HL-60 (cell line): ENCODE measurements at regions not wholly inside any gene's neighbourhood (a gene's known extent, or its start where the extent isn't known, plus 50 kb on each side); places are given as distances from the start of the nearest gene placed in this dataset.

ENCODE experiments used
- DNase-seq, 2 experiments: peaks; one replicate each; pipeline ENCODE4 v3.0.0-alpha.2; 2010 to 2020; ENCODE audit warnings: low read depth in 1 of 2, low spot score in 1 of 2
- H3K27ac ChIP-seq: fragments of 250-450 bp; sonication (Bioruptor Pico); replicated peaks from 2 replicates; pipeline ENCODE4 v1.5.1; 2020; ENCODE audit warnings: mild to moderate bottlenecking, moderate library complexity
- H3K27me3 ChIP-seq: fragments of 250-450 bp; sonication (Bioruptor Pico); 2 replicates; pipeline ENCODE4 v1.5.1; 2021; ENCODE audit warnings: mild to moderate bottlenecking, moderate library complexity; ENCODE audit not compliant: insufficient read depth, poor library complexity, severe bottlenecking
- H3K4me3 ChIP-seq: replicated peaks from 2 replicates; pipeline ENCODE4 v1.5.1; 2011; ENCODE audit warnings: mild to moderate bottlenecking, control low read depth, low read length; ENCODE audit not compliant: insufficient read depth
- GABPA ChIP-seq: IDR thresholded peaks from 2 replicates; pipeline ENCODE4 v1.6.1; 2012; ENCODE audit warnings: low read depth
- POLR2AphosphoS5 ChIP-seq: IDR thresholded peaks from 2 replicates; pipeline ENCODE4 v1.6.1; 2012; ENCODE audit warnings: low read depth
- SPI1 ChIP-seq: IDR thresholded peaks from 2 replicates; pipeline ENCODE4 v1.6.1; 2012; ENCODE audit warnings: low read depth, mild to moderate bottlenecking, borderline replicate concordance
- TF ChIP-seq, protein P1 (sequence below): IDR thresholded peaks from one replicate; pipeline ENCODE4 v1.5.1; 2011; ENCODE audit warnings: low read length, control low read depth, inconsistent platforms; ENCODE audit not compliant: insufficient read depth
- TF ChIP-seq, protein P2 (sequence below): IDR thresholded peaks from 2 replicates; pipeline ENCODE4 v1.6.1; 2012; ENCODE audit warnings: low read depth; ENCODE audit not compliant: insufficient replicate concordance

DNA sequence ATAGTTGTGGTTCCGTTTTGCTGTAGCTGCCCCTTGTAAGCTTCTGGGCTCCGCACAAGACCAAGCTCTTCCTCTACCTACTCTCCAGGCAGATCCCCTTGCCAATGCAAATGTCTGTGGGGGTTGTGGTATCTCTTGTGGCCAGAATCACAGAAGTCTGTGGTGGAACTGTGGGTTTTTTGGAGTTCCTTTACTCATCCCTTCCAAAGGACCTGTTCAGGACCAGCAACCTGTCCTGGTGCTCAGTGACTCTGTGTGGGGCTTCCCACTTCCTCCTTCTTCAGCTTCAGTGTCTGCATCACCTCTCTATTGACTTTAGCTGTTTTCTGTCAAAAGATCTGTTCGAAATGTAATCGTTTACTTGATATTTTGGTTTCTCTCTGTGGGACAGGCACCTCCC is 441.3 kb upstream of the ADAMTSL1 start:
- DNase-seq = peak in 1 of 2 experiments; percentile 0

DNA sequence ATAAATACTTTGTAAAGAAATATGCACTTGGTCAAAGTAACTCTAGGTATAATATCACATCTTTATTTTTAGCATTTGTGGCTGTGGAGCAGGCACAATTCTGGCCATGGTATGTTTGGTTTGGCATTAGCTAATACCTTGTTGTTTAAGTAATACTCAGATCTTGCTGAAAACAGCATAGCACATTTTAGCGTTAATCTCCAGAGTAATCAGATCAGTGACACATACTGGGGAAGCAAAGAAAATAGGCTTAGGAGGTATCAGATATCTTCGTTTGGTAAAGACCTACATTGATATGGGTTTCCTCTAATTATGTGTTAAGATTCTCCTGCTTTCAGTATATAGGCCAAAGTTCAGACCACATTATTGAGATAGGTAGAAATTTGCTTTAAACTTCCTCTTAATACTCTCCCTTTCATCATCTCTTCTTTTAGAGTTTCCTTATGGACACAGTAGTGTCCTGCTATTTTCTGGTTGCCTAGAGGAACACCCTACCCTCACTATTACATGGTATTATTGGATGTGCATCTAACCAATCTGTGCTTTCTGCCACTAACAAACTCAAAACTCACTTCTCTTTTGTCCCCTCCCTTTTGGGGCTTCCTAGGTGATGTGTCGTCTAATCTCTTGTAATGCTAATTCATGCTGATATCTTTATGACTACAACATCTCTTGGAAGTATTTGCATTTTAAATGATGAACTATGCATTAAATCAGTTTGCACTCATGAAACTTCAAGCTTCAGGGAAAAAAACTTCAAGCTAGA is 437.3 kb upstream of the ADAMTSL1 start:
- TF ChIP-seq, protein P1, sequence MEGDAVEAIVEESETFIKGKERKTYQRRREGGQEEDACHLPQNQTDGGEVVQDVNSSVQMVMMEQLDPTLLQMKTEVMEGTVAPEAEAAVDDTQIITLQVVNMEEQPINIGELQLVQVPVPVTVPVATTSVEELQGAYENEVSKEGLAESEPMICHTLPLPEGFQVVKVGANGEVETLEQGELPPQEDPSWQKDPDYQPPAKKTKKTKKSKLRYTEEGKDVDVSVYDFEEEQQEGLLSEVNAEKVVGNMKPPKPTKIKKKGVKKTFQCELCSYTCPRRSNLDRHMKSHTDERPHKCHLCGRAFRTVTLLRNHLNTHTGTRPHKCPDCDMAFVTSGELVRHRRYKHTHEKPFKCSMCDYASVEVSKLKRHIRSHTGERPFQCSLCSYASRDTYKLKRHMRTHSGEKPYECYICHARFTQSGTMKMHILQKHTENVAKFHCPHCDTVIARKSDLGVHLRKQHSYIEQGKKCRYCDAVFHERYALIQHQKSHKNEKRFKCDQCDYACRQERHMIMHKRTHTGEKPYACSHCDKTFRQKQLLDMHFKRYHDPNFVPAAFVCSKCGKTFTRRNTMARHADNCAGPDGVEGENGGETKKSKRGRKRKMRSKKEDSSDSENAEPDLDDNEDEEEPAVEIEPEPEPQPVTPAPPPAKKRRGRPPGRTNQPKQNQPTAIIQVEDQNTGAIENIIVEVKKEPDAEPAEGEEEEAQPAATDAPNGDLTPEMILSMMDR = no peak
- TF ChIP-seq SPI1 = no peak
- TF ChIP-seq GABPA = no peak
- no peak for TF ChIP-seq POLR2AphosphoS5
- TF ChIP-seq, protein P2, sequence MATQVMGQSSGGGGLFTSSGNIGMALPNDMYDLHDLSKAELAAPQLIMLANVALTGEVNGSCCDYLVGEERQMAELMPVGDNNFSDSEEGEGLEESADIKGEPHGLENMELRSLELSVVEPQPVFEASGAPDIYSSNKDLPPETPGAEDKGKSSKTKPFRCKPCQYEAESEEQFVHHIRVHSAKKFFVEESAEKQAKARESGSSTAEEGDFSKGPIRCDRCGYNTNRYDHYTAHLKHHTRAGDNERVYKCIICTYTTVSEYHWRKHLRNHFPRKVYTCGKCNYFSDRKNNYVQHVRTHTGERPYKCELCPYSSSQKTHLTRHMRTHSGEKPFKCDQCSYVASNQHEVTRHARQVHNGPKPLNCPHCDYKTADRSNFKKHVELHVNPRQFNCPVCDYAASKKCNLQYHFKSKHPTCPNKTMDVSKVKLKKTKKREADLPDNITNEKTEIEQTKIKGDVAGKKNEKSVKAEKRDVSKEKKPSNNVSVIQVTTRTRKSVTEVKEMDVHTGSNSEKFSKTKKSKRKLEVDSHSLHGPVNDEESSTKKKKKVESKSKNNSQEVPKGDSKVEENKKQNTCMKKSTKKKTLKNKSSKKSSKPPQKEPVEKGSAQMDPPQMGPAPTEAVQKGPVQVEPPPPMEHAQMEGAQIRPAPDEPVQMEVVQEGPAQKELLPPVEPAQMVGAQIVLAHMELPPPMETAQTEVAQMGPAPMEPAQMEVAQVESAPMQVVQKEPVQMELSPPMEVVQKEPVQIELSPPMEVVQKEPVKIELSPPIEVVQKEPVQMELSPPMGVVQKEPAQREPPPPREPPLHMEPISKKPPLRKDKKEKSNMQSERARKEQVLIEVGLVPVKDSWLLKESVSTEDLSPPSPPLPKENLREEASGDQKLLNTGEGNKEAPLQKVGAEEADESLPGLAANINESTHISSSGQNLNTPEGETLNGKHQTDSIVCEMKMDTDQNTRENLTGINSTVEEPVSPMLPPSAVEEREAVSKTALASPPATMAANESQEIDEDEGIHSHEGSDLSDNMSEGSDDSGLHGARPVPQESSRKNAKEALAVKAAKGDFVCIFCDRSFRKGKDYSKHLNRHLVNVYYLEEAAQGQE = no peak
- Histone ChIP-seq H3K27ac (no peak overlapping the region), H3K4me3 (no peak overlapping the region), H3K27me3 (no peaks in the 10 kb centered on the region)
- DNase-seq = no peak

More for the DNA sequence above, 441.3 kb upstream of the ADAMTSL1 start:
- TF ChIP-seq, protein P2 = no peak
- TF ChIP-seq SPI1 = peak; percentile 41; the same call in 1 of the 2 replicates
- TF ChIP-seq POLR2AphosphoS5 = no peak
- no peak for TF ChIP-seq GABPA
- H3K27me3 ChIP-seq = no peaks in the 10 kb centered on the region
- H3K27ac ChIP-seq = no peak overlapping the region
- no peak overlapping the region for H3K4me3 ChIP-seq

DNA sequence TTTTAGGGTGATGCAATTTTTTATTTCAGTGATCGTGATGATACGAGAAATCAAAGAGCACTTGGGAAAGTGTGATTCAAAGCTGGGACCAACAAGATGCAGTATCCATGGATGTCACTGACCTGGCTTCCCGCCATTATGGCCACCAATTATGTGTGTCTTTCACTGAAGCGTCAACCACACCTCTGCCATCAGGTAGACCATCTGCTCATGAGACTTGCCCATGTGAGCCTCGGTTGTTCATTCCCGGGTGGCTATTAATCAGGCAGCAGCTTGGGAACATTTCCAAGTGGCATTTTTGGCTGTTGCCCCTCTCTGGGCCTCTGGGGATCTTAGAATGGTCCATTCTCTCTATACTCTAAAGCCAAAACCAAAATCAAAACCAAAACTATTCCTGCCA is 436.0 kb upstream of the ADAMTSL1 start:
- H3K27me3 ChIP-seq = no peaks in the 10 kb centered on the region
- no peak overlapping the region for H3K27ac ChIP-seq
- no peak overlapping the region for H3K4me3 ChIP-seq
- TF ChIP-seq, protein P2 = no peak
- TF ChIP-seq POLR2AphosphoS5 (no peak), SPI1 (no peak), GABPA (no peak)
- no peak for DNase-seq

- H3K27ac ChIP-seq = no peak overlapping the region
- no peak for DNase-seq
- TF ChIP-seq POLR2AphosphoS5 (no peak), SPI1 (no peak), GABPA (no peak)
- TF ChIP-seq, protein P1 = no peak
- TF ChIP-seq, protein P2 = no peak
- no peak overlapping the region for H3K4me3 ChIP-seq
- no peaks in the 10 kb centered on the region for H3K27me3 ChIP-seq
Measured at GRCh38 chr9:18040327-18040726, 433.6 kb upstream of the ADAMTSL1 start.
